HG02763 (cell line): ENCODE measurements at regions not wholly inside any gene's neighbourhood (a gene's known extent, or its start where the extent isn't known, plus 50 kb on each side); places are given as distances from the start of the nearest gene placed in this dataset.

ENCODE experiments used
- ATAC-seq: cut with Tn5 transposase; IDR thresholded peaks from one replicate; pipeline ENCODE4 v1.9.1; 2021; ENCODE audit warnings: mild to moderate bottlenecking, moderate library complexity; ENCODE audit not compliant: unreplicated experiment

DNA sequence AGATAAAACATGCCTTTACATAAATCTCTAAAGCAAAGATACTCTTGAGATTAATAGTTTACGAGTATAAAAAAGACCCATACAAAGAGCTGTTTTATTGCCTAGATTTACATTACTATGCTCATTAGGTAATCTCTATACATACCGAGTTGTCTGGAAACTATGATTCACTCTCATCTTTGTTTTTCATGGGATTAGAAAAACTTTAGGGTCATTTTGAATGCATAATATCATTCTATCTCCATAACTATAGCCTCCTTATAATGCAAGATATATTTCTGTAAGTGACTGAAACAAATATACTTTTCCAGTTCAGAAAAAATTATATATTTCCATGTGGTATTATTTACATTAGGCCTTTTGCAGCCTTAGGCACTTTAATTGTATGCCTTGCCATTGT lies 1088.7 kb upstream of the ARRDC3 start:
- ATAC-seq = no peak

DNA sequence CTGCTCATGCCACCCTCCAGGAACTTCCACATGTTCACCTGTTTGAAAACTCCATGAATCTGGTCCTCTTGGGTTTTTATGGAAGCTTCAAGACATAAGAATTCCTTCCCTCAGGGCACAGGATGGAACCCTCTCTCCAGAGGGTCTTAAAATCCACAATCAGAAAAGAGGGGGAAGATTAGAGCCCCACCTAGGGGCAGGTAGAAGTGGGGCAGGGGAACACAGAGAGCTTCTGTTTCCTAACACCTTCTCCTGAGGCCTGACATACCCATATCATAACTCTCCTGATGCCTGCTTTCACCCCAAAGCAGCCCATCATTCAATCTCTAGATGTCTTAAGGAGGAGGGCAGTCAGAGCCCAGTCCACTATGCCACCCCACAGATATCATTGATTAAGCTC lies 1087.7 kb upstream of the ARRDC3 start:
- ATAC-seq = no peak

DNA sequence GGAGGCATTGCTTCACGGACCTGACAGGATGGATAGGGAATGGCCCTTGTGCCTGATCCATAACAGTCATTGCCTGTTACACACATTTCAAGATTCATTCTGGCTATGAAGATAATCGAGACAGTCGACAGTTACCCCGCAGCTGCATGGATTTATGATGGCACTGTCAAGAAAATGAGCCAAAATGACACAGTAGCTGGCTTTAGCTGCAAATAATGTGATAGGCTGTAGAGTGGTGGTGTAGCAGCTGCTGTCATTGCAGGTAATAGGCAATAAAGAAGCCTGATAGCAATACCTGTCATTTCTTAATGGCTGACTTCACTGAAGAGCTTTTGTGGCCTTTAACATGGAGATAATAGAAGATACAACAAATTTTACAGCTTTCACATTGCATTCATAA lies 1085.2 kb upstream of the ARRDC3 start:
- no peak for ATAC-seq

GRCh38 chr5:92467695-92468094 lies 1084.6 kb upstream of the ARRDC3 start:
- no peak for ATAC-seq

- ATAC-seq = no peak
These were observed 1077.4 kb upstream of the ARRDC3 start for GRCh38 chr5:92460505-92460904.

- no peak for ATAC-seq
These were observed 1076.5 kb upstream of the ARRDC3 start for GRCh38 chr5:92459654-92460053.

GRCh38 chr5:92455011-92455410 lies 1071.9 kb upstream of the ARRDC3 start:
- ATAC-seq = peak; percentile 93

DNA sequence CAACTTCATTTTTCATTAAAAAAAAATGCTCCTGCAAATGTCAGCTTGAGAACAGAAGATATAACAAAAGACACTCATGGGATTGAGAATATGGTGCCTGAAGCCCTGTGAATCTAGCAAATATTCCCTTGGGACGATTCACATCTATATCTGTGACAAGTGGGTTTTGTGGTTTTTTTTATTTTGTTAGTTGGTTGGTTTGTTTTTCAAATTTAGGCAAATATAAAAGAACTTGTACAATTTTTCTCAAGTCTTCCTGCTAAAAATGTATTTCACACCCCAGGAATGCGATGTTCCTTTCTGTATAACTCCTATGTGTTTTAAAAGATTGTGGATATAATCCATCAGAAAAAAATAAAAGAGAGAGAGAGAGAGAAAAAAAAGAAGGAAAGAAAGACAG lies 1061.8 kb upstream of the ARRDC3 start:
- no peak for ATAC-seq

GRCh38 chr5:92435781-92436180 lies 1052.7 kb upstream of the ARRDC3 start:
- no peak for ATAC-seq

DNA sequence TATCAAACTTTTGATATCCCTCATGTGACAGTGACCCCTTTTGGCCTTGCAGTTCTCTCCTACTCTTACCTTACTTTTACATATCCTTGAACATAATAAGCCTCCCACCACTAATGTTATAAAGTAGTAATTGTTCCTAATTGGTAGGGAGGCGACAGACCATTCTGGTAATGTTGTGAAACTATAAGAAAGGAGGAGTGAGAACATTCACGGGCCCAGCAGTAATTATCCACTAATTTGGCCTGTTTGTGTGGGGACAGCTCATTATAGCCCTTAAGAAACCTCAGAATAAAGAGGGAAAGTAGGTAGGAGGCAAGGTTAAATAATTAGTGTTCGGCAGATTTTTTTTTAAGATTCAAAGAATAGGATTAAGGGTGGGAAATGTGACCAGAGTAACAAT lies 1046.5 kb upstream of the ARRDC3 start:
- ATAC-seq = no peak

DNA sequence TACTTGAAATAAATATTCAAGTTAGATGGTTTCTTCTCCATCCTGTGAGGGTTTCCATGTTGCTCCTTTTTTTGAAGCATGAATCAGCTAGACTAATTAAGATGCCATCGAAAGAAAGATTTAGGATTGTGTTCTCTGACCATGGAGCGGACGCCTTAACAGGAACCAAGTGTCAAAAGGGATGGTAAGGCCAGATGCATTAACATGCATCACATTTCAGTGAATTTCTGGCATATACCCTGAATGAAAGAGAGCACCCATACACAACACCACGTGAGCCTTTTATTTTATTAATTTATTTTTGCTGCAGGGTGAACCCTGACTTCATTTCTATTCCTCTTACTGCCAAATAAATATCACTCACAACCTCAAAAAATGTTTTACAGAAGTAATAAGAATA lies 1045.3 kb upstream of the ARRDC3 start:
- ATAC-seq = no peak

DNA sequence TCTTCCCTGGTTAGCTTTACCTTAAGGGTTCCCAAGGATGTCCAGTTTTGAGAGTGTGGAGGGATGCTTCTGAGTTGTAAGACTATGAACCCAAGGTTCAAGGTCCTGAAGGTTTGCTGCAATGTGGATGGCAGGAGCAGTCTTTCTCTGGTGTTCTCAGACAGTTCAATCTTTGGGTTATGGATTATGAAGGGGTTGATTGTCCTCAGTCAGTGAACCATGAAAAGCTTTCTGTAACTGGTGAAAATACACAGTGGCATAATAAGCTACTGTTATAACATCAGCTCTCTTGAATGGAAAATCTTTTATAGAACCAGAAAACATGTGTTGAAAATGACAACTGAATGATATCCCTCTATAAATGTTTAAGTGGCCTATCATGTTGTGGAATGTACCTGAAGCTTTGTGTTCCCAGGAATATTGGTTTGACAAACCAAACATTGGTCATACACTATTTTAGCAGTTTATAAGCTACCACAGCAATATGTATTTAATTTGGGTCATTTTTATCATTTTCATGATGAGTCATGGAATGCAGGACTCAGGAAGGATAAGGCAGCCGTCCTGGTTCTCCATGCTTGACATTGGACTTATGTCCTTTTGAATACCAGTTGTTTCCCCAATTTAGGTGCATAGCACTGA lies 1041.8 kb upstream of the ARRDC3 start:
- ATAC-seq = no peak

DNA sequence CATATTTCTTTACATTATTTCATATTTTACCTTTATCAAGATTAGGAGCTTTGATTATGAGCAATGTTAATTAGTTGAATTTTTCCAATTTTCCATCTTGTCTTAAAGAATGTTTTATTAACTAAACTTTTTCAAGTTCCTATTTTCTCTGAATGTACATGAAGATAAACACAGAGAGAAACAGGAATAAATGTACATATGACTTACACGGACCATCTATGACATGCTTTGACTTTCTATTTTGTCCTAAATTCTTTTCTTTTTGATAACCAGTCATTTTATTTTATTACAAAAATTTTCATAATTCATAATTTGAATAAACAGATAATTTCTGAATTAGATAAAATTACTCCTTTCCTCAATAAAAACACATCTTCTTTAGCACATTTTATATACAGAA lies 1038.8 kb upstream of the ARRDC3 start:
- no peak for ATAC-seq

- no peak for ATAC-seq
These were observed 1038.1 kb upstream of the ARRDC3 start for GRCh38 chr5:92421196-92421595.

DNA sequence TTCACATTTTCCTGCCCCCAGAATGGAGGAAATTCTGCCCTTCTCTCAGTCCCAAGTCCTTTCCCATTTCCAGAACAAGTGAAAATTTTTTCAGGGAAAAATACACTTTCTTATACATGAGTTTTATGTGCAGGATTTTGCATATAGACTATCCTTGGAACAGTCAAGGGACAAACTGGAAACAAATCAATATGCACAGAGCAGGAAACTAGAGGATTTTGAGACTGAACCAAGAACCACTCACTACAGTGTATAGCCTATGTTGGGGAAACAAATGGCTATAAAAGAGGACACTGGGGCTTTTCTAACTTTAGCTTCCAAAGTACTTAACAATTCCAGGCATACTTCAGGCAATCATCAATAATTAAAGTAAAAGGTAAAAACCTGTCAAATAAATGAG lies 1036.1 kb upstream of the ARRDC3 start:
- ATAC-seq = no peak

GRCh38 chr5:92418341-92418740 lies 1035.2 kb upstream of the ARRDC3 start:
- ATAC-seq = no peak

DNA sequence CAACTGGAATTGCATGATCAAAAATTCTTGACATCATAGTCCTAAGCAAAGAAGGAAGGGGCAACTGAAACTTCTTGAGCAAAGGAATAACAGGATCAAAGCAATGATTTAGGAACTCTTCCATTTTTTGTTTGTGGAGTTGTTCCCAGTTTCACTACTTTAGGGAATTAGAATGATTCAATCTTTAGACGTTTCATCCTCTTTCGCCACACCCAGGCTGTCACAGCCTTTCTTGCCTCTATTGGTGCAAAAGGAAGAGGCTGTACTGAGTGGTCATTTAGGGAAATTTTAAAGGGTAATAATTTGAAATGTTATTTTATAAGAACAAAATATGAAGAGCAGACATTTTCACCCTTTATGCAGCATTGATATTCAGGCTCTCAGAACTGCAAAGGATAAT lies 1026.0 kb upstream of the ARRDC3 start:
- no peak for ATAC-seq

- ATAC-seq = no peak
These were observed 1020.0 kb upstream of the ARRDC3 start for GRCh38 chr5:92402956-92403702.

GRCh38 chr5:92402045-92402444 lies 1018.9 kb upstream of the ARRDC3 start:
- no peak for ATAC-seq

- no peak for ATAC-seq
These were observed 1018.4 kb upstream of the ARRDC3 start for GRCh38 chr5:92401492-92401891.

DNA sequence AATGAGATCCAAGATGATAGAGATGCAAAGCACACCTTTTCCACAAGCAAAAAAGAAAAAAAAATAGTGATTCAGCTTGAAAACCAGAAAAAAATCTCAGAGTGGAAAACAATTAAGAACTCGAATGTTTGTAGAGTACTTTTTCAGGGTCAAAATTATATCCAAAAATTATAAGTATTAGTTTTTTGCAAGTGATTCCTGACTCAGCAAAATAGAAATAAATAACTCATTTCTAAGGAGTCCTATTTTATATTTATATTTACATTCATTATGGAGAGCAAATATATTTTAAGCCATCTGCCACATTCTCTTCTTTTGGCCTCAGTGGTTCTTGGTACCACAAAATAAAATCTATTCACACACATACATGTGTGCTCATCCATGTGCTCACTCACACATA lies 1011.8 kb upstream of the ARRDC3 start:
- ATAC-seq = no peak

- ATAC-seq = no peak
These were observed 1007.5 kb upstream of the ARRDC3 start for GRCh38 chr5:92390657-92391056.
